CD4-positive, alpha-beta memory T cell (primary cell): ENCODE measurements at regions not wholly inside any gene's neighbourhood (a gene's known extent, or its start where the extent isn't known, plus 50 kb on each side); places are given as distances from the start of the nearest gene placed in this dataset.
A peak's percentile ranks its signal among the peaks of the same experiment; 100 is the strongest.

Experiments used
- CTCF ChIA-PET: fragments of 350-600 bp; sonication (Branson Sonifier 250); formaldehyde crosslinking; loops from one replicate; lab custom pipeline; 2021; ENCODE audit warnings: inconsistent platforms; ENCODE audit not compliant: partially characterized antibody; lab: Charles Lee
- POLR2A ChIA-PET: fragments of 350-600 bp; sonication (Branson Sonifier 250); formaldehyde crosslinking; loops from one replicate; lab custom pipeline; 2021; ENCODE audit not compliant: partially characterized antibody; lab: Charles Lee
- DNase-seq, 5 donors: peaks; one replicate each; pipeline versions ENCODE4 v3.0.0 to v3.0.0-alpha.2; 2020 to 2022; ENCODE audit warnings: mixed read lengths in 1 of 5
- H3K27ac ChIP-seq: one replicate; pipeline ENCODE4 v1.7.0; 2013; ENCODE audit warnings: low read depth, low read length
- H3K27me3 ChIP-seq: 2 replicates; pipeline ENCODE4 v1.7.0; 2013; ENCODE audit warnings: mild to moderate bottlenecking, low read length, moderate library complexity; ENCODE audit not compliant: insufficient read depth
- H3K36me3 ChIP-seq: 2 replicates; pipeline ENCODE4 v1.7.0; 2013; ENCODE audit warnings: mild to moderate bottlenecking, low read length, moderate library complexity; ENCODE audit not compliant: insufficient read depth
- H3K4me1 ChIP-seq: 2 replicates; pipeline ENCODE4 v1.7.0; 2013; ENCODE audit warnings: mild to moderate bottlenecking, low read length, moderate library complexity; ENCODE audit not compliant: insufficient read depth
- H3K4me3 ChIP-seq, 2 donors: one replicate each; pipeline ENCODE4 v1.7.0; 2013; ENCODE audit warnings: low read length in 2 of 2, mild to moderate bottlenecking in 1 of 2
- H3K9me3 ChIP-seq, 2 donors: one replicate each; pipeline ENCODE4 v1.7.0; 2013; ENCODE audit warnings: low read length in 2 of 2, control low read depth in 1 of 2; ENCODE audit not compliant: control insufficient read depth in 1 of 2
- H3K27ac Mint-ChIP-seq, 7 donors: one replicate each; pipeline ENCODE4 v1.8.0; 2020 to 2021; ENCODE audit warnings: mixed read lengths in 7 of 7, mild to moderate bottlenecking in 6 of 7, inconsistent platforms in 3 of 7, moderate library complexity in 3 of 7
- H3K27me3 Mint-ChIP-seq, 2 donors: one replicate each; pipeline ENCODE4 v1.8.0; 2020 to 2021; ENCODE audit warnings: mixed read lengths in 2 of 2
- H3K36me3 Mint-ChIP-seq, 2 donors: one replicate each; pipeline ENCODE4 v1.8.0; 2020 to 2021; ENCODE audit warnings: mixed read lengths in 2 of 2, inconsistent platforms in 1 of 2, mild to moderate bottlenecking in 1 of 2
- H3K4me1 Mint-ChIP-seq, 4 donors: one replicate each; pipeline ENCODE4 v1.8.0; 2020 to 2021; ENCODE audit warnings: mixed read lengths in 4 of 4, mild to moderate bottlenecking in 1 of 4
- H3K4me3 Mint-ChIP-seq, 8 donors: one replicate each; pipeline ENCODE4 v1.8.0; 2020 to 2021; ENCODE audit warnings: mixed read lengths in 8 of 8, mild to moderate bottlenecking in 7 of 8, moderate library complexity in 6 of 8, inconsistent platforms in 3 of 8
- H3K9me3 Mint-ChIP-seq, 8 donors: one replicate each; pipeline ENCODE4 v1.8.0; 2020 to 2021; ENCODE audit warnings: mixed read lengths in 8 of 8, mild to moderate bottlenecking in 5 of 8, inconsistent platforms in 3 of 8, moderate library complexity in 1 of 8
- intact Hi-C: fragments of 100-400 bp; cut with micrococcal nuclease; formaldehyde crosslinking; loops from one replicate; pipeline ENCODE4 v1.15.1; 2023

GRCh38 chr13:87302931-87303330 lies 368.2 kb upstream of the SLITRK5 start:
- no peak for DNase-seq
- H3K9me3 Mint-ChIP-seq = peaks cover 0 to 13% (median 7%) of the 10 kb centered on the region in 8 donors
- no peak overlapping the region for H3K4me3 ChIP-seq
- no peak overlapping the region for H3K4me3 Mint-ChIP-seq
- intact Hi-C loops = no loop called here
- no peak overlapping the region for H3K27ac ChIP-seq
- no peaks in the 10 kb centered on the region for H3K36me3 ChIP-seq
- POLR2A ChIA-PET = no interaction called here
- H3K27me3 Mint-ChIP-seq = no peaks in the 10 kb centered on the region
- no peak overlapping the region for H3K27ac Mint-ChIP-seq
- H3K9me3 ChIP-seq = peaks cover 0 to under 1% of the 10 kb centered on the region in 2 donors
- H3K36me3 Mint-ChIP-seq = no peaks in the 10 kb centered on the region
- H3K4me1 ChIP-seq = no peaks in the 10 kb centered on the region
- CTCF ChIA-PET = no interaction called here
- H3K4me1 Mint-ChIP-seq = no peaks in the 10 kb centered on the region
- H3K27me3 ChIP-seq = no peaks in the 10 kb centered on the region

GRCh38 chr13:87311165-87311564 lies 360.0 kb upstream of the SLITRK5 start:
- no peak overlapping the region for H3K4me3 ChIP-seq
- intact Hi-C loops = no loop called here
- Mint-ChIP-seq H3K4me1 (no peaks in the 10 kb centered on the region), H3K9me3 (peaks cover 0 to 9% (median 4%) of the 10 kb centered on the region in 8 donors), H3K27me3 (no peaks in the 10 kb centered on the region), H3K27ac (peak overlapping the region in 1 of 7 donors; percentile 63), H3K36me3 (no peaks in the 10 kb centered on the region), H3K4me3 (peak overlapping the region in 1 of 8 donors; percentile 28)
- no peaks in the 10 kb centered on the region for H3K4me1 ChIP-seq
- H3K36me3 ChIP-seq = no peaks in the 10 kb centered on the region
- ChIA-PET POLR2A (no interaction called here), CTCF (no interaction called here)
- DNase-seq = no peak
- no peaks in the 10 kb centered on the region for H3K27me3 ChIP-seq
- H3K27ac ChIP-seq = no peak overlapping the region
- no peaks in the 10 kb centered on the region for H3K9me3 ChIP-seq

GRCh38 chr13:87314822-87315221 lies 356.3 kb upstream of the SLITRK5 start:
- H3K4me3 ChIP-seq = no peak overlapping the region
- no peak overlapping the region for H3K4me3 Mint-ChIP-seq
- ChIA-PET POLR2A (no interaction called here), CTCF (no interaction called here)
- no peaks in the 10 kb centered on the region for H3K27me3 ChIP-seq
- no peaks in the 10 kb centered on the region for H3K27me3 Mint-ChIP-seq
- no peak overlapping the region for H3K27ac Mint-ChIP-seq
- intact Hi-C loops = no loop called here
- H3K36me3 Mint-ChIP-seq = no peaks in the 10 kb centered on the region
- no peaks in the 10 kb centered on the region for H3K9me3 ChIP-seq
- H3K4me1 Mint-ChIP-seq = no peaks in the 10 kb centered on the region
- no peaks in the 10 kb centered on the region for H3K4me1 ChIP-seq
- H3K36me3 ChIP-seq = no peaks in the 10 kb centered on the region
- DNase-seq = no peak
- peaks cover 0 to 7% (median under 1%) of the 10 kb centered on the region in 8 donors for H3K9me3 Mint-ChIP-seq
- no peak overlapping the region for H3K27ac ChIP-seq

- H3K36me3 Mint-ChIP-seq = no peaks in the 10 kb centered on the region
- Histone ChIP-seq H3K27ac (no peak overlapping the region), H3K4me3 (no peak overlapping the region), H3K4me1 (no peaks in the 10 kb centered on the region), H3K36me3 (no peaks in the 10 kb centered on the region), H3K27me3 (no peaks in the 10 kb centered on the region), H3K9me3 (no peaks in the 10 kb centered on the region)
- H3K27me3 Mint-ChIP-seq = no peaks in the 10 kb centered on the region
- peaks cover 0 to 9% (median 2%) of the 10 kb centered on the region in 8 donors for H3K9me3 Mint-ChIP-seq
- no peak overlapping the region for H3K4me3 Mint-ChIP-seq
- ChIA-PET CTCF (no interaction called here), POLR2A (no interaction called here)
- no peak for DNase-seq
- intact Hi-C loops = no loop called here
- H3K4me1 Mint-ChIP-seq = no peaks in the 10 kb centered on the region
- H3K27ac Mint-ChIP-seq = no peak overlapping the region
These were observed 348.8 kb upstream of the SLITRK5 start for GRCh38 chr13:87322386-87322785.

GRCh38 chr13:87324558-87324957 lies 346.6 kb upstream of the SLITRK5 start:
- H3K9me3 ChIP-seq = no peaks in the 10 kb centered on the region
- H3K27ac Mint-ChIP-seq = no peak overlapping the region
- H3K36me3 ChIP-seq = no peaks in the 10 kb centered on the region
- H3K4me1 ChIP-seq = no peaks in the 10 kb centered on the region
- no peaks in the 10 kb centered on the region for H3K27me3 Mint-ChIP-seq
- no peak overlapping the region for H3K4me3 ChIP-seq
- H3K36me3 Mint-ChIP-seq = no peaks in the 10 kb centered on the region
- ChIA-PET CTCF (no interaction called here), POLR2A (no interaction called here)
- H3K4me3 Mint-ChIP-seq = no peak overlapping the region
- intact Hi-C loops = no loop called here
- no peaks in the 10 kb centered on the region for H3K27me3 ChIP-seq
- H3K9me3 Mint-ChIP-seq = peaks cover 0 to 9% (median 1%) of the 10 kb centered on the region in 8 donors
- no peak for DNase-seq
- no peaks in the 10 kb centered on the region for H3K4me1 Mint-ChIP-seq
- H3K27ac ChIP-seq = no peak overlapping the region

- Mint-ChIP-seq H3K4me3 (no peak overlapping the region), H3K4me1 (no peaks in the 10 kb centered on the region), H3K36me3 (no peaks in the 10 kb centered on the region), H3K27me3 (no peaks in the 10 kb centered on the region), H3K9me3 (peaks cover 0 to 18% (median 10%) of the 10 kb centered on the region in 8 donors), H3K27ac (no peak overlapping the region)
- H3K27me3 ChIP-seq = no peaks in the 10 kb centered on the region
- CTCF ChIA-PET = no interaction called here
- H3K9me3 ChIP-seq = peaks cover 0 to 3% of the 10 kb centered on the region in 2 donors
- no peak for DNase-seq
- POLR2A ChIA-PET = no interaction called here
- H3K36me3 ChIP-seq = no peaks in the 10 kb centered on the region
- intact Hi-C loops = no loop called here
- no peak overlapping the region for H3K4me3 ChIP-seq
- no peak overlapping the region for H3K27ac ChIP-seq
- no peaks in the 10 kb centered on the region for H3K4me1 ChIP-seq
These were observed 340.0 kb upstream of the SLITRK5 start for GRCh38 chr13:87331178-87331577.

- no peaks in the 10 kb centered on the region for H3K27me3 ChIP-seq
- no peaks in the 10 kb centered on the region for H3K4me1 ChIP-seq
- H3K4me3 Mint-ChIP-seq = no peak overlapping the region
- intact Hi-C loops = no loop called here
- H3K4me3 ChIP-seq = no peak overlapping the region
- H3K9me3 ChIP-seq = peaks cover 0 to 3% of the 10 kb centered on the region in 2 donors
- H3K27ac ChIP-seq = no peak overlapping the region
- H3K27me3 Mint-ChIP-seq = no peaks in the 10 kb centered on the region
- H3K27ac Mint-ChIP-seq = no peak overlapping the region
- no peaks in the 10 kb centered on the region for H3K36me3 Mint-ChIP-seq
- no peaks in the 10 kb centered on the region for H3K36me3 ChIP-seq
- H3K4me1 Mint-ChIP-seq = no peaks in the 10 kb centered on the region
- ChIA-PET POLR2A (no interaction called here), CTCF (no interaction called here)
- peaks cover 0 to 17% (median 8%) of the 10 kb centered on the region in 8 donors for H3K9me3 Mint-ChIP-seq
- no peak for DNase-seq
These were observed 337.6 kb upstream of the SLITRK5 start for GRCh38 chr13:87333599-87333998.

GRCh38 chr13:87334176-87334575 lies 337.0 kb upstream of the SLITRK5 start:
- no peak for DNase-seq
- no peaks in the 10 kb centered on the region for H3K27me3 ChIP-seq
- Mint-ChIP-seq H3K27ac (no peak overlapping the region), H3K27me3 (no peaks in the 10 kb centered on the region), H3K36me3 (no peaks in the 10 kb centered on the region), H3K9me3 (peaks cover 0 to 18% (median 8%) of the 10 kb centered on the region in 8 donors), H3K4me3 (no peak overlapping the region), H3K4me1 (no peaks in the 10 kb centered on the region)
- ChIA-PET CTCF (no interaction called here), POLR2A (no interaction called here)
- H3K4me1 ChIP-seq = no peaks in the 10 kb centered on the region
- H3K4me3 ChIP-seq = no peak overlapping the region
- peaks cover 0 to 3% of the 10 kb centered on the region in 2 donors for H3K9me3 ChIP-seq
- no peaks in the 10 kb centered on the region for H3K36me3 ChIP-seq
- H3K27ac ChIP-seq = no peak overlapping the region
- intact Hi-C loops = no loop called here
